ENCODE measurements at regions not wholly inside any gene's neighbourhood (a gene's known extent, or its start where the extent isn't known, plus 50 kb on each side); places are given as distances from the start of the nearest gene placed in this dataset.

DNA sequence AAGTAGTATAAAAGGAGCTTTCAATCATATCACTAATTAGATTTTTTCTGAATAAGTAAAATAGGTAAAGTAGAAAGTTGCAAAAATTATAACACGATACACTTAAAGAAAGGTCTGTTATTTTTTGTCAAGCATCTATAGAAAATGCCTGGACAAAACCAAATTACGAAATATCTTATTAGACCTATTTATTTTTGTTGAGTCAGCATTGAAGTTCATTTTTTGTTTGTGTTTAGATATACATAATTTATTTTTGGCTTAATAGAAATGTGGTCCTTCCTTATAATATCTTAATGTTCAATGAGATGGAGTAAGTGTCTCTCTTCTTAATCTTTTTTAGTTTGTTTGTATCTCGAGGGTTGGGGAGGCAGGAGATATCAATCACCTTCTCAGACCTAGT is 214.8 kb upstream of the GRIA1 start:
- TF ChIP-seq, protein P1, sequence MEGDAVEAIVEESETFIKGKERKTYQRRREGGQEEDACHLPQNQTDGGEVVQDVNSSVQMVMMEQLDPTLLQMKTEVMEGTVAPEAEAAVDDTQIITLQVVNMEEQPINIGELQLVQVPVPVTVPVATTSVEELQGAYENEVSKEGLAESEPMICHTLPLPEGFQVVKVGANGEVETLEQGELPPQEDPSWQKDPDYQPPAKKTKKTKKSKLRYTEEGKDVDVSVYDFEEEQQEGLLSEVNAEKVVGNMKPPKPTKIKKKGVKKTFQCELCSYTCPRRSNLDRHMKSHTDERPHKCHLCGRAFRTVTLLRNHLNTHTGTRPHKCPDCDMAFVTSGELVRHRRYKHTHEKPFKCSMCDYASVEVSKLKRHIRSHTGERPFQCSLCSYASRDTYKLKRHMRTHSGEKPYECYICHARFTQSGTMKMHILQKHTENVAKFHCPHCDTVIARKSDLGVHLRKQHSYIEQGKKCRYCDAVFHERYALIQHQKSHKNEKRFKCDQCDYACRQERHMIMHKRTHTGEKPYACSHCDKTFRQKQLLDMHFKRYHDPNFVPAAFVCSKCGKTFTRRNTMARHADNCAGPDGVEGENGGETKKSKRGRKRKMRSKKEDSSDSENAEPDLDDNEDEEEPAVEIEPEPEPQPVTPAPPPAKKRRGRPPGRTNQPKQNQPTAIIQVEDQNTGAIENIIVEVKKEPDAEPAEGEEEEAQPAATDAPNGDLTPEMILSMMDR (optimal IDR thresholded peaks at IDR 0.05 in 1 of 3, IDR thresholded peaks at IDR 0.05 in 1 of 3, conservative IDR thresholded peaks at IDR 0.05 in 1 of 3; ENCODE audit: extremely low read depth in 1 of 3, insufficient read depth in 2 of 3, low read length in 3 of 3), result no peak
- TF ChIP-seq EZH2 (IDR thresholded peaks at IDR 0.05; ENCODE audit: low read length), result no peak
